PC-9 (cell line): ENCODE measurements at regions not wholly inside any gene's neighbourhood (a gene's known extent, or its start where the extent isn't known, plus 50 kb on each side); places are given as distances from the start of the nearest gene placed in this dataset.
"Not testable (repeated sequence)": the region's sequence is repeated elsewhere in the genome, so short reads cannot be mapped to it uniquely, and the experiment has no call there.

ENCODE experiments used
- BruUV-seq: library from RNA; stranded (reverse); fragments of 400-500 nt; replicated peaks from 2 replicates; lab custom pipeline; 2021; lab: Mats Ljungman, UMichigan
- CTCF ChIA-PET: fragments of 300-600 bp; sonication (Branson Sonifier 250); formaldehyde crosslinking; loops from one replicate; lab custom pipeline; 2022; ENCODE audit warnings: antibody characterized with exemption; lab: Charles Lee
- POLR2A ChIA-PET: fragments of 300-600 bp; sonication (Branson Sonifier 250); formaldehyde crosslinking; loops from one replicate; lab custom pipeline; 2022; ENCODE audit warnings: antibody characterized with exemption; ENCODE audit not compliant: unreplicated experiment; lab: Charles Lee
- DNase-seq, 2 experiments: peaks; one replicate each; pipeline versions ENCODE4 v3.0.0 to v3.0.0-alpha.2; 2015 to 2022; ENCODE audit warnings: mixed read lengths in 1 of 2
- H2AFZ ChIP-seq: fragments of 200-600 bp; sonication (generic); 2 replicates; pipeline ENCODE4 v1.8.1; 2017; ENCODE audit warnings: antibody characterized with exemption
- H3F3A ChIP-seq: fragments of 200-600 bp; sonication (generic); 2 replicates; pipeline ENCODE4 v1.8.1; 2017; ENCODE audit warnings: antibody characterized with exemption, mild to moderate bottlenecking, low read depth; ENCODE audit not compliant: insufficient read depth
- H3K27ac ChIP-seq: fragments of 200-600 bp; sonication (generic); 2 replicates; pipeline ENCODE4 v1.6.1; 2016; ENCODE audit warnings: mixed run types
- H3K27me3 ChIP-seq: fragments of 200-600 bp; sonication (generic); 2 replicates; pipeline ENCODE4 v1.6.1; 2016; ENCODE audit warnings: low read depth, mixed run types; ENCODE audit not compliant: insufficient read depth
- H3K36me3 ChIP-seq: fragments of 200-600 bp; sonication (generic); 2 replicates; pipeline ENCODE4 v1.6.1; 2016; ENCODE audit warnings: low read depth, mixed run types
- H3K4me1 ChIP-seq: fragments of 200-600 bp; sonication (generic); replicated peaks from 2 replicates; pipeline ENCODE4 v1.6.1; 2016; ENCODE audit warnings: mixed run types; ENCODE audit not compliant: insufficient read depth
- H3K4me2 ChIP-seq: fragments of 200-600 bp; sonication (generic); 2 replicates; pipeline ENCODE4 v1.6.1; 2017; ENCODE audit warnings: mixed run types
- H3K4me3 ChIP-seq: fragments of 200-600 bp; sonication (generic); 2 replicates; pipeline ENCODE4 v1.6.1; 2016; ENCODE audit warnings: mixed run types
- H3K79me2 ChIP-seq: fragments of 200-600 bp; sonication (generic); 2 replicates; pipeline ENCODE4 v1.6.1; 2017; ENCODE audit warnings: low read depth, mixed run types
- H3K9me2 ChIP-seq: fragments of 200-600 bp; sonication (generic); 2 replicates; pipeline ENCODE4 v1.8.1; 2017; ENCODE audit warnings: mild to moderate bottlenecking; ENCODE audit not compliant: insufficient read depth
- H3K9me3 ChIP-seq: fragments of 200-600 bp; sonication (generic); 2 replicates; pipeline ENCODE4 v1.8.1; 2016; ENCODE audit warnings: low read depth; ENCODE audit not compliant: insufficient read depth
- H4K20me1 ChIP-seq: fragments of 200-600 bp; sonication (generic); 2 replicates; pipeline ENCODE4 v1.8.1; 2017; ENCODE audit not compliant: insufficient read depth
- EZH2 ChIP-seq: fragments of 200-600 bp; sonication (generic); IDR thresholded peaks from 2 replicates; pipeline ENCODE4 v1.8.0; 2017; ENCODE audit warnings: antibody characterized with exemption, low read depth
- intact Hi-C: fragments of 100-400 bp; cut with micrococcal nuclease; formaldehyde crosslinking; loops from one replicate; pipeline ENCODE4 v1.10.0; 2022; ENCODE audit not compliant: unreplicated experiment
- TF ChIP-seq, protein P1 (sequence below): fragments of 200-600 bp; sonication (generic); conservative IDR thresholded peaks from 2 replicates; pipeline ENCODE4 v1.6.1; 2017; ENCODE audit warnings: mixed run types, antibody characterized with exemption, mild to moderate bottlenecking, moderate library complexity

DNA sequence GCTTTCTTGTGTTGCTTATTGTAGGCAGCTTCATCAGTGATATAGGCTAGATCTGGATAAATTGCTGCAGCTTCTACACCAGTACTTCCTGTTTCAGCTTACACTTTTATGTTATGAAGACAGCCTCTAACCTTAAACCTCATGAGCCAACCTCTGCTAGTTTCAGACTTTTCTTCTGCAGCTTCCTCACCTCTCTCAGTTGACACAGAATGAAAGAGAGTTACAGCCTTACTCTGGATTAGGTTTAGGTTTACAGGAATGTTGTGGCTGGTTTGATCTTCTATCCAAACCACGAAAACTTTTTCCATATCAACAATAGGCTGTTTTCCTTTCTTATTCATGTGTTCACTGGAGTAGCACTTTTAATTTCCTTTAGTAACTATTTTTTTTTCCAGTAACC lies 76.9 kb upstream of the RNPC3 start:
- Histone ChIP-seq H3K4me1 (no peaks in the 10 kb centered on the region), H3K36me3 (no peaks in the 10 kb centered on the region), H2AFZ (no peak overlapping the region), H3K4me3 (no peak overlapping the region), H3K9me3 (no peaks in the 10 kb centered on the region), H4K20me1 (no peaks in the 10 kb centered on the region), H3K9me2 (no peaks in the 10 kb centered on the region), H3K27me3 (no peaks in the 10 kb centered on the region), H3K79me2 (no peaks in the 10 kb centered on the region), H3K27ac (no peak overlapping the region), H3K4me2 (no peak overlapping the region), H3F3A (no peaks in the 10 kb centered on the region)
- BruUV-seq, result no TSS peak
- ChIA-PET CTCF (no interaction called here), POLR2A (no interaction called here)
- DNase-seq, result no peak
- TF ChIP-seq EZH2, result no peak
- TF ChIP-seq, protein P1, sequence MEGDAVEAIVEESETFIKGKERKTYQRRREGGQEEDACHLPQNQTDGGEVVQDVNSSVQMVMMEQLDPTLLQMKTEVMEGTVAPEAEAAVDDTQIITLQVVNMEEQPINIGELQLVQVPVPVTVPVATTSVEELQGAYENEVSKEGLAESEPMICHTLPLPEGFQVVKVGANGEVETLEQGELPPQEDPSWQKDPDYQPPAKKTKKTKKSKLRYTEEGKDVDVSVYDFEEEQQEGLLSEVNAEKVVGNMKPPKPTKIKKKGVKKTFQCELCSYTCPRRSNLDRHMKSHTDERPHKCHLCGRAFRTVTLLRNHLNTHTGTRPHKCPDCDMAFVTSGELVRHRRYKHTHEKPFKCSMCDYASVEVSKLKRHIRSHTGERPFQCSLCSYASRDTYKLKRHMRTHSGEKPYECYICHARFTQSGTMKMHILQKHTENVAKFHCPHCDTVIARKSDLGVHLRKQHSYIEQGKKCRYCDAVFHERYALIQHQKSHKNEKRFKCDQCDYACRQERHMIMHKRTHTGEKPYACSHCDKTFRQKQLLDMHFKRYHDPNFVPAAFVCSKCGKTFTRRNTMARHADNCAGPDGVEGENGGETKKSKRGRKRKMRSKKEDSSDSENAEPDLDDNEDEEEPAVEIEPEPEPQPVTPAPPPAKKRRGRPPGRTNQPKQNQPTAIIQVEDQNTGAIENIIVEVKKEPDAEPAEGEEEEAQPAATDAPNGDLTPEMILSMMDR, result no peak
- intact Hi-C loops, result no loop called here

DNA sequence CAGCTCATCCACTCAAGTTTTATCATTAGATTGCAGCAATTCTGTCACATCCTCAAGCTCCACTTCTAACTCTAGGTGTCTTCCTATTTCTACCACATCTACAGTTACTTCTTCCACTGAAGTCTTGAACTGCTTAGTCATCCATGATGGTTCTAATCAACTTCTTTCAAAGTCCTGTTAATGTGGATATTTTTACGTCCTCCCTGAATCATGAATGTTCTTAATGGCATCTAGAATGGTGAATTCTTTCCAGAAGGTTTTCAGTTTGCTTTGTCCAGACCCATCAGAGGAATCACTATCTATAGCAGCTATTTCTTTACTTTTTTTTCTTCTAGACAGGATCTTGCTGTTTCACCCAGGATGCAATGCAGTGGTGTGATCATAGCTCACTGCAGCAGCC lies 78.0 kb upstream of the RNPC3 start:
- Histone ChIP-seq H2AFZ (no peak overlapping the region), H3K27me3 (no peaks in the 10 kb centered on the region), H3K27ac (no peak overlapping the region), H3K79me2 (no peaks in the 10 kb centered on the region), H3K36me3 (no peaks in the 10 kb centered on the region), H3F3A (no peaks in the 10 kb centered on the region), H3K4me2 (no peak overlapping the region), H3K9me2 (no peaks in the 10 kb centered on the region), H3K4me3 (no peak overlapping the region), H3K9me3 (no peaks in the 10 kb centered on the region), H3K4me1 (no peaks in the 10 kb centered on the region), H4K20me1 (no peaks in the 10 kb centered on the region)
- DNase-seq, result no peak
- intact Hi-C loops, result no loop called here
- no TSS peak for BruUV-seq
- CTCF ChIA-PET, result no interaction called here
- TF ChIP-seq, protein P1, result no peak
- TF ChIP-seq EZH2, result no peak
- POLR2A ChIA-PET, result no interaction called here

DNA sequence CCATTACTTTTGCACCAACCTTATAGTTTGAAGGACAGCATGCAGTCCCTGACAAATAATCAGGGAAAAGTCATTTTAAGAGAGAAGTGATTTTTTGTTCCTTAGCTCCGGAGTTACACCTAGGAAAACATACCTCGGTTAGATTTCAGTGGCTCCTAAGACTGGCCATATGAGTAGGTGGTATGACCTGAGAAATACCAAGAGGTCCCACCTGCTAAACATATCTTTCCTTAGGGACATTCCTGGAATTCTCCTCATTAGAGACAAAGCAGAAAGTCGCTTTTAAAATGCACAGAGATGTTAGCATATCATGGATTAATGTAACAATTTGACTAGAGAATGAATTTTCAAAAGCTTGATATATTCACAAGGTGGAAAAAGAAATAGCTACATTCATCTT lies 84.2 kb upstream of the RNPC3 start:
- H4K20me1 ChIP-seq, result no peaks in the 10 kb centered on the region
- no peaks in the 10 kb centered on the region for H3K79me2 ChIP-seq
- TF ChIP-seq, protein P1, result no peak
- TF ChIP-seq EZH2, result no peak
- no peaks in the 10 kb centered on the region for H3K9me2 ChIP-seq
- H3K4me3 ChIP-seq, result no peak overlapping the region
- no peak for DNase-seq
- H3K27ac ChIP-seq, result no peak overlapping the region
- CTCF ChIA-PET, result no interaction called here
- no peaks in the 10 kb centered on the region for H3K4me1 ChIP-seq
- POLR2A ChIA-PET, result no interaction called here
- no peaks in the 10 kb centered on the region for H3K36me3 ChIP-seq
- BruUV-seq, result no TSS peak
- H3K4me2 ChIP-seq, result no peak overlapping the region
- no peak overlapping the region; the same call in 1 of the 2 replicates for H2AFZ ChIP-seq
- no peaks in the 10 kb centered on the region for H3K9me3 ChIP-seq
- intact Hi-C loops, result no loop called here
- no peaks in the 10 kb centered on the region for H3K27me3 ChIP-seq
- no peaks in the 10 kb centered on the region for H3F3A ChIP-seq

DNA sequence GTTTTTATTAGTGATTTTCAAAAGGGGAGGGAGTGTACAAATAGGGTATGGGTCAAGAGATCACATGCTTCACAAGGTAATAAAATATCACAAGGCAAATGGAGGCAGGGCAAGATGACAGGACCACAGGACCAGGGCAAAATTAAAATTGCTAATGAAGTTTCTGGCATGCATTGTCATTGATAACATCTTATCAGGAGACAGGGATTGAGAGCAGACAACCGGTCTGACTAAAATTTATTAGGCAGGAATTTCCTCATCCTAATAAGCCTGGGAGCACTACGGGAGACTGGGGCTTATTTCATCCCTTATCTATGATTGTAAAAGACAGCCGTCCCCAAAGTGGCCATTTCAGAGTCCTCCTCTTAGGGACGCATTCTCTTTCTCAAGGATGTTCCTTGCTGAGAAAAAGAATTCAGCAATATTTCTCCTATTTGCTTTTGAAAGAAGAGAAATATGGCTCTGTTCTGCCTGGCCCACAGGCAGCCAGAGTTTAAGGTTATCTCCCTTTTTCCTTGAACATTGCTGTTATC lies 88.9 kb upstream of the RNPC3 start:
- CTCF ChIA-PET, H3K4me1 ChIP-seq, H3K9me2 ChIP-seq, H3K4me2 ChIP-seq, POLR2A ChIA-PET, H3F3A ChIP-seq, intact Hi-C loops, H3K4me3 ChIP-seq, H3K27ac ChIP-seq, H3K9me3 ChIP-seq, H3K36me3 ChIP-seq, BruUV-seq, H4K20me1 ChIP-seq, DNase-seq, H3K27me3 ChIP-seq, H2AFZ ChIP-seq, H3K79me2 ChIP-seq: not testable (repeated sequence)
